Esophagus (tissue), 2 donors: ENCODE measurements at regions not wholly inside any gene's neighbourhood (a gene's known extent, or its start where the extent isn't known, plus 50 kb on each side); places are given as distances from the start of the nearest gene placed in this dataset.

Source experiments
- H3K27ac ChIP-seq, 2 donors: one replicate each; pipeline ENCODE4 v1.5.1; 2013; ENCODE audit warnings: low read depth in 2 of 2, mild to moderate bottlenecking in 2 of 2, inconsistent platforms in 1 of 2, low read length in 1 of 2, moderate library complexity in 1 of 2
- H3K27me3 ChIP-seq, 2 donors: one replicate each; pipeline ENCODE4 v1.6.1; 2013; ENCODE audit warnings: low read length in 2 of 2, control low read depth in 1 of 2, mild to moderate bottlenecking in 1 of 2; ENCODE audit not compliant: insufficient read depth in 2 of 2, control insufficient read depth in 1 of 2
- H3K36me3 ChIP-seq, 2 donors: one replicate each; pipeline ENCODE4 v1.6.1; 2013; ENCODE audit warnings: low read length in 1 of 2; ENCODE audit not compliant: control insufficient read depth in 2 of 2, insufficient read depth in 2 of 2
- H3K4me1 ChIP-seq, 2 donors: one replicate each; pipeline ENCODE4 v1.6.1; 2013; ENCODE audit warnings: low read length in 1 of 2; ENCODE audit not compliant: control insufficient read depth in 2 of 2, insufficient read depth in 2 of 2
- H3K4me3 ChIP-seq, 2 donors: one replicate each; pipeline ENCODE4 v1.5.1; 2013; ENCODE audit warnings: low read length in 2 of 2, mild to moderate bottlenecking in 2 of 2, low read depth in 1 of 2, moderate library complexity in 1 of 2
- H3K9me3 ChIP-seq, 2 donors: one replicate each; pipeline ENCODE4 v1.6.1; 2013; ENCODE audit warnings: mild to moderate bottlenecking in 2 of 2, low read depth in 1 of 2, low read length in 1 of 2, moderate library complexity in 1 of 2; ENCODE audit not compliant: control insufficient read depth in 2 of 2, insufficient read depth in 1 of 2
- WGBS, 2 donors: extraction: QIAGEN DNeasy Blood & Tissue Kit; methylation state at CpG; one replicate each; pipeline ENCODE4 v1.1.7; 2013; 5-methylcytosine and 5-hydroxymethylcytosine counted together
- donor health status: healthy with polysubstance abuse.
- donor health status: Bipolar disorder and iron deficiency.

DNA sequence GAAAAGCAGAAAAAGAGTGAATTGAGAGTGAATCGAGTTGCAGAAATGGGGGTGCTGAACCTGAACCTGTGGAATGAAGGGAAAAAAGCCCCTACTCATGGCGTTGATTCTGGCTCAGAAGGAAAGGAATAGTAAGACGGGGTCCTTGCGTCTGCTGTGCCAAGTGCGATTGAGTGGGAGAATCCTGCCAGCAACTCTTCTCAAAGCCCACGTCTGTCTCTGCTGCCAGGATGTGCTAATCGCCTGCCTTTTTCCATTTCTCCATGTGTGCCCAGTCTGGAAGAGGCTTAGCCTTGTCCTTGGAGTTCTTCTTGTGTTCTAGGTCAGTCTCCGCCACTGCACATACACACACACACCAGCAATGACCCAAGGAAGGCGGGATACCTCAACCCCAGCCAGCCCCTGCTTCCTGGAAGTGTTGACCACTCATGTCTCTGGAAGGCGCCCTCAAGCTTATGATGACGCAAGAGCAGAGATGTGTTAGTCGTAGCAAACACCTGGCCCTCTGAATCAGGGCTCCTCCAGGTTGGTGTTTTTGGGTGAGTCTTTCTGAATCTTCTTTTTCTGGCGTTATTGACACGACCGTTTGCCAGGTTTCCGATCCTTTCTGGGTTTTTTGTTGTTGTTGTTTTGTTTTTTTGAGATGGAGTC lies 262.4 kb upstream of the PROK2 start:
- no peaks in the 10 kb centered on the region for H3K27me3 ChIP-seq
- 89 to 90% methylated on average over 16 of the region's 16 CpGs for WGBS, 2 donors
- no peaks in the 10 kb centered on the region for H3K9me3 ChIP-seq
- no peak overlapping the region for H3K4me3 ChIP-seq
- no peaks in the 10 kb centered on the region for H3K36me3 ChIP-seq
- H3K27ac ChIP-seq: no peak overlapping the region
- H3K4me1 ChIP-seq: no peaks in the 10 kb centered on the region

DNA sequence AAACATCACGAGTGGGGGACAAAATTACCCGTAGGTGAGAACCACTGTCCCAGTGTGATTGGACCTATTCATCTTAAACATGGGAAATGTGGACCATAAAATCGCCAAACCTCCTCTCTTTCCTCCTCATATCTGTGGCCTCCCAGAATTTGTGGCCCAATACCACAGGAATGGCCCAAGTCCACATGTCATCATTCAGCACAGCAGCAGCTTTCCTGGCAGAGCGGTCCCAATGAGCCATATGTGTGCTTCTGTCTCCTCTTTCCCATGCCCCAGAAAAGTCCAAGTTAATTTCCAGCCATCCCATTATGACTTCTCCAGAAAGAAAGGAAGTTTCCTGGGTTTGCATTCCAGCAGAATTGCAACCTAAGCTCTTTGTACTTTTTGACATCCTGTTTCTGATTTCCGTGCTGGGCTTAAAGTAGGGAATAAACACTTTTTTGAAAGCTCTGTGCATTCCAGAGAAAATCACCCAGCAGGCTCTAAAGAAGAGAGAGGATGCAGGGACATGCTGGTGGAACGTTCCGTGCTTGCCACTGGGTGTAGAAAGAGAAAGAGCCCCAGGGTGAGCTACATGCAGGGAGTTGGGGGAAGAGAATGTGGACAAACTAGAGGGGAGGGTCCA lies 259.4 kb upstream of the PROK2 start:
- no peaks in the 10 kb centered on the region for H3K9me3 ChIP-seq
- WGBS, 2 donors: 75 to 77% methylated on average over 7 of the region's 7 CpGs
- no peaks in the 10 kb centered on the region for H3K36me3 ChIP-seq
- no peaks in the 10 kb centered on the region for H3K27me3 ChIP-seq
- peaks cover 0 to 2% of the 10 kb centered on the region in 2 donors for H3K4me1 ChIP-seq
- no peak overlapping the region for H3K4me3 ChIP-seq
- H3K27ac ChIP-seq: no peak overlapping the region

DNA sequence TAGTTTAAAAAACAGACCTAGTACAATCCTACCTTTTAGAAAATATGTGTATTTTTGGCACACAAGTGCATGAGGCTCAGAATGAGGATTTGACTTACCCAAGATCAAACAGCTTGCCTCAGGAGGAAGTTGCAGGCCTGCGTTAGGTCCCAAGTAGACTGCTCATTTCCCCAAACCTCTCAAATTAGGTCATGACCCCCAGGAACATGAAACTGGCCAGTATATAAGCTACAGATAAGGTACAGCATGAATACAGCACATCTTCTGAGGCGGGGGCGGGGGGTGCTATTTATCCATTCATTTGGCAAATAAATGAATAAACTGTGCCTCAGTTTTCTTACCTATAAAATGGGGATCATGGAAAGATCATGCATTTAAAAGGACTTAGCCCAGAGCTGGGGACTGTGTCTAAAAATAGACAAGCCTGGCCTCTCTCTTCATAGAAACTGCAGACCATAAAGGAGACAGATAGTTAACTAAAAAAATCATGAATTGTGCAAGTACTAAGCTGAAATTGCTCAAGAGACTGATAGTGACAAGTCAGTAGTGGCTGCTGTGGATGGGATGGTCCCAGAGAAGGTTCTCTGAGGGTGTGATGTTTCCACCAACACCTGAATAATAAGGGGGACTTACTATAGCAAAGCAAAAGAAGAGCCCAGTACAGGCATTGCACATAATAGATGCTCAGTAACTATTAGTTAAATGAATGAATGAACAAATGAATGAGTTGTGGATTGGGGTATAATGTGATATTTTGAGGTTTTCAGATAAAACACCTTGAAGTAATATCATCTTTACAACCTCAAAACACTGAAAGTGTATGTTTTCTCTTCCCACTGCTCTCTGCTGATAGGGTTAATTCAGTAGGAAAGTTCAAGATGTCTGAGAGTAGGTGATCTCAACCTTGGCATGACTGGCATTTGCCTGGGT lies 258.5 kb upstream of the PROK2 start:
- Histone ChIP-seq H3K4me3 (no peak overlapping the region), H3K27me3 (no peaks in the 10 kb centered on the region), H3K9me3 (no peaks in the 10 kb centered on the region), H3K36me3 (no peaks in the 10 kb centered on the region), H3K27ac (no peak overlapping the region), H3K4me1 (peaks cover 0 to 2% of the 10 kb centered on the region in 2 donors)
- WGBS, 2 donors: 81 to 87% methylated on average over 3 of the region's 3 CpGs

DNA sequence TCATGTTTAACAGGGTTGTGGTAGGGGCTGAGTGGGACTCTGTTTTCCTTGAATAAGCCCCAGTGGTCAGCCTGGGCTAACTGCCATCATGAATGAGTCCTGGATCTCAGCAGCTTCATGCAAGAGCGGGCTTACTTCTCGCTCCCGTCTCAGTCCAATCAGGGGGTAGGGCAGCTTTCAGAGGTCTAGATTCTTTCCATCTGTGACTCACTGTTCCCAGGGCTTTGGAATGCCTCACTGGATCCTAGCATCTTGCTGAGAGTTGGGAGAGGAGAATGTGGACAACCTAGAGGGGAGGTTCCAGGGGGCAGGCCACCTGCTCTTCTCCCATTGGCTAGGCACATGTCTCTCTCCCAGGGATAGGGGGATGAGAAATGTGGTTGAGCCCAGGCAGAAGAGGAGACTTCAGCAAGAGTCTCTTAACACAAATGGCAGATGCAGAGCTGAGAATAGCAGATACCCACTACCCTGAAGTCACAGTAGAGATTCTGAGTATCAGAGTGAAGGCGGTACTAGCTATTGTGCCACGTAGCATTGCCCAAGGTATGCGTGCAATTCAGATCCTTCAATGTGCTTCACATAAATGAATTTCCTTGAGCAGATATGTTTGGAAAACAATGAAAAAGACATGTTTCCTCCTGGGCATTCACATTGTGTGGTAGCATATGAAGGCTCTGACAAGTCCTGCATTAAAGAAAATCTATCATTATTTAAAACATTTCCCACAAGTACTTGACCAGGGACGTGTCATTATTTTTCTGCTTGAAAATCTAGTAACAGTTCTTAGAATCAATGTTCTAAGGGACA lies 257.7 kb upstream of the PROK2 start:
- Histone ChIP-seq H3K4me3 (no peak overlapping the region), H3K27ac (no peak overlapping the region), H3K27me3 (no peaks in the 10 kb centered on the region), H3K9me3 (no peaks in the 10 kb centered on the region), H3K36me3 (no peaks in the 10 kb centered on the region), H3K4me1 (peaks cover 0 to 2% of the 10 kb centered on the region in 2 donors)
- WGBS, 2 donors: 88 to 90% methylated on average over 7 of the region's 7 CpGs

DNA sequence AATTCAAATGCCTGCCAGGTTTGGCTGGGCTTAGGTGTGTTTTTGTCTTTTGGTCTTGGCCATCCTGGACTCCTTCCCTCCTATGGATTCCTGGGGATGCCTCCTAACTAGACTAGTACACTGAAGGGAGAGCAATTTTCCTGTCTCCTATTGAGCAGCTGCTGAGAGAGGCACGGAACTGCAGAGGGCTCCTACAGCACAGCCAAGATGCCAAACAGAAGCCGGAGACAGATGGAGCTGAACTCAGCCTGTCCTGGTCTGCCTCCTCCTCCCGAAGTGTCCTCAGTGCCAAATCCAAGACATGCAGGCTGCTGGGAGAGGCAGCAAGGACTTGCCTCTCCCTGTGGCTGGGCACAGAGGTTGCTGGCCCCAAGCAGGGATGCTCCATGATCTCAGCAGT lies 256.6 kb upstream of the PROK2 start:
- 25 to 31% methylated on average over 3 of the region's 3 CpGs for WGBS, 2 donors
- Histone ChIP-seq H3K27me3 (no peaks in the 10 kb centered on the region), H3K27ac (no peak overlapping the region), H3K4me1 (peaks cover 0 to 2% of the 10 kb centered on the region in 2 donors), H3K4me3 (no peak overlapping the region), H3K36me3 (no peaks in the 10 kb centered on the region), H3K9me3 (no peaks in the 10 kb centered on the region)

DNA sequence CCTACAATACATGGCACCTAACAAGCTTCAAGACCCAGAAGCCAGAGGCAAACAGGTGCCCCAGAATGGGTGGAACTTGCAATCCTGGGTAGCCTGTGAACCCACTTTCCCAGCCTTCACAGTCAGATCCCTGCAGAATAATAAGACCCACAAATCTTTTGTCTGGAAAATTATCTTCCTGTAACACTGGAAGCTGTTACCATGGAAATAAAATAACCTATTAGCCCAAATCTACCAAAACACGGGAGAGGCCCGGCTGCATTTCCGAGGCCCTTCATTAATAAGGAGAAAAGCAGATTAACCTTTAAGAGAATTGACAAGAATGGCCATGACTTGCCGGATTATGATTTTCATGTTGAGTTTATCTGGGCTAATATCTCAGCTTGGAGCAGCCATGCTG lies 256.1 kb upstream of the PROK2 start:
- 56 to 73% methylated on average over 4 of the region's 4 CpGs for WGBS, 2 donors
- H3K27me3 ChIP-seq: no peaks in the 10 kb centered on the region
- no peaks in the 10 kb centered on the region for H3K36me3 ChIP-seq
- peaks cover 0 to 2% of the 10 kb centered on the region in 2 donors for H3K4me1 ChIP-seq
- H3K27ac ChIP-seq: no peak overlapping the region
- no peaks in the 10 kb centered on the region for H3K9me3 ChIP-seq
- no peak overlapping the region for H3K4me3 ChIP-seq

DNA sequence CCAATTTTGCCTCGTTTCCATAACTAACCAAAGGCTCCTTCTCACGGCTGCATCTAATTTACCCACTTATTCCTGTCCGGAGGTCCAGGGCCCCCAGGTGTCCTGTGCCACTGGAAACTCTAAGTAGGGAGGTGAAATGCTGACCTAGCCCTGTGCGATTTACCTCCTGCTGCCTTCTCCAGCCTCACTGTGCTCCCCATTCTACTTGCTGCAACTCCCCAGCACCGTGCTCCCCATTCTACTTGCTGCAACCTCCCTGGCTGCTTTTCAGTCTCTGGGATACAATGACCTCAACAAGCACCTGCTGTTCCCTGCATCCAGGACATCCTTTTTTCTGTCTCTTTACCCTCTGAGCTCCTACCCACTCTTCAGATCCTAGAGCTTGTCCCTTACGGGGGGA lies 254.7 kb upstream of the PROK2 start:
- no peak overlapping the region for H3K27ac ChIP-seq
- H3K27me3 ChIP-seq: no peaks in the 10 kb centered on the region
- H3K36me3 ChIP-seq: no peaks in the 10 kb centered on the region
- WGBS, 2 donors: 87 to 92% methylated on average over 6 of the region's 6 CpGs
- H3K4me3 ChIP-seq: no peak overlapping the region
- H3K4me1 ChIP-seq: peaks cover 0 to 2% of the 10 kb centered on the region in 2 donors
- H3K9me3 ChIP-seq: peaks cover 0 to 2% of the 10 kb centered on the region in 2 donors

DNA sequence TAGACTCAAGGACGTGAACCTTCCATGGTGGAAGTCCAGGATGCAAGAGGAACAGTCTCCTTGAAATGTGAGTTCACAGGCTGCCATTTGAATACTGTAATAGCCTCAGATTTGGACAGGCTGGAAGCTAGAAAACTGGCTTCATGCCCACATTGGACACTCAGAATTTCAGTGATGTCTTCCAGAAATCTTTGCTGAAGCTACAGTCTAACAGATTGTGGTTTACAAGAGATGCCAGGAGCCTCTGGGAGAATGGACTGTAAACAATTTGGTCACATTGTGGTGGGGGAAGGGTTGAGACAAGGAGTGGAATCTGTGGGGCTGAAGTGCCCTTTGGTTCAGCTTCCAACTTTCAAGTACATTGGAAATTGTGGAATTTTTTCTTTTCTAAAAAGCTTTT lies 252.0 kb upstream of the PROK2 start:
- Histone ChIP-seq H3K4me3 (no peak overlapping the region), H3K36me3 (no peaks in the 10 kb centered on the region), H3K9me3 (peaks cover 0 to 2% of the 10 kb centered on the region in 2 donors), H3K4me1 (peaks cover 0 to 2% of the 10 kb centered on the region in 2 donors), H3K27me3 (no peaks in the 10 kb centered on the region), H3K27ac (no peak overlapping the region)
- WGBS, 2 donors: 68 to 70% methylated on average over 1 of the region's 1 CpG

DNA sequence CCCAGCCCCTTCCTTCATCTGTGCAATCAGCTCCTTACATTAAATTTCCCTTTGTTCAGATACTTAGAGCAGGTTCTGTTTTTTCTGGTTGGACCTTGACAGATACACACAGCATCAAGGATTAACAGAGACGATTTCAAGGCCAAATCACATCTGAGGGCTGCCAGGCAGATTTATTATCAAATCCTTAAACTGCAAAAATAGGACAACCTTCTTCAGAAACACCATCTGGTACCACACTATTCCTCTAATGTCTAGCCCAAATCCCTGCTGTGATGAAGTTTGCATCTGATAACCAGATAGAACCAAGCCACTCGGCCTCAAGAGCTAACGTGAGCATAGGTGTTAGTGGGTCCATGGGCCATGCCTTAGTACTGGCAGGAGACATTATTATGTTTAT lies 250.7 kb upstream of the PROK2 start:
- Histone ChIP-seq H3K4me1 (no peaks in the 10 kb centered on the region), H3K4me3 (no peak overlapping the region), H3K36me3 (no peaks in the 10 kb centered on the region), H3K9me3 (peaks cover 0 to 2% of the 10 kb centered on the region in 2 donors), H3K27ac (no peak overlapping the region), H3K27me3 (no peaks in the 10 kb centered on the region)
- 82 to 93% methylated on average over 3 of the region's 3 CpGs for WGBS, 2 donors
